HG03354 (cell line): ENCODE measurements at regions not wholly inside any gene's neighbourhood (a gene's known extent, or its start where the extent isn't known, plus 50 kb on each side); places are given as distances from the start of the nearest gene placed in this dataset.

ENCODE experiments used
- ATAC-seq: cut with Tn5 transposase; IDR thresholded peaks from one replicate; pipeline ENCODE4 v1.9.1; 2021; ENCODE audit warnings: mild to moderate bottlenecking; ENCODE audit not compliant: unreplicated experiment, poor library complexity, severe bottlenecking

- no peak for ATAC-seq
Measured at GRCh38 chr7:110372685-110373084, 718.2 kb upstream of the LRRN3 start.

GRCh38 chr7:110373416-110373815 lies 717.5 kb upstream of the LRRN3 start:
- no peak for ATAC-seq

GRCh38 chr7:110373859-110374258 lies 717.1 kb upstream of the LRRN3 start:
- ATAC-seq, result no peak

GRCh38 chr7:110375068-110375467 lies 715.9 kb upstream of the LRRN3 start:
- no peak for ATAC-seq

DNA sequence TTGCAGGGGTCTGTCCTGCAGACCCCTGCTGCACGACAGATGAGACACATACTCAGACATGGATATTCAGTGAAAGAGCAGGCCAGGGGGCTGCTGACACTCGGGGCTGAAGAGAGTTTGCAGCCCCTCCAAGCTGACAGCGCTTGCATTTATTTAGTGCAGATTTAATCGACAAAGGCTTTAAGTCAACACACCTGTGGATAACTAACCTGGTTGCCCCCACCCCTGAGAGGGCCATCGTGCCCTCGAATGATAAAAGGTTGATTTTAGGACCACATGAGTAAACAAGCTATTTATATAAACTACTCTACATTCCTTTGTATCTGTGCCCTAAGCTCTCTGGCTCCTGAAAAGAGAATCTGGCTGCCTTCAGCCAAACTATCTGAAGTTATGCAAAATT lies 708.2 kb upstream of the LRRN3 start:
- ATAC-seq, result no peak

DNA sequence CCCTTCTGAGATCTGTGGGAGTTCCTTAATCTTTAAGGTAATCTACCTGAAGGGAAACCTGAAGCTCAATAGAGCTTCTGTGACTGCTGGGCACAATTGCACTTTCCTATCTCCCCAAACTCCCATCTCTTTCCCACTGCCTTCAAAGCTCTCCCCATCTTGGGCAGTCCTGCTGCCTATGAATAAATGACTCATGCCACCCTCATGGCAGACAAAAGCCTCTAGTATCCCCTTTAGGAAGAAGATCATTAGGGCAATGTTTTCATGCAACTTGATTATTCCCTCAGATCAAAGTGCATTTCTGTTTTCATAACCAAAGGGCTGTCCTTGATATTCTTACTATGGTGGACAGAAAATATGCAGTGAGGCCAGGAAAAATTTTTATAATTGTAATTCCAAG lies 704.9 kb upstream of the LRRN3 start:
- ATAC-seq, result no peak

- no peak for ATAC-seq
Measured at GRCh38 chr7:110386913-110387312, 704.0 kb upstream of the LRRN3 start.

DNA sequence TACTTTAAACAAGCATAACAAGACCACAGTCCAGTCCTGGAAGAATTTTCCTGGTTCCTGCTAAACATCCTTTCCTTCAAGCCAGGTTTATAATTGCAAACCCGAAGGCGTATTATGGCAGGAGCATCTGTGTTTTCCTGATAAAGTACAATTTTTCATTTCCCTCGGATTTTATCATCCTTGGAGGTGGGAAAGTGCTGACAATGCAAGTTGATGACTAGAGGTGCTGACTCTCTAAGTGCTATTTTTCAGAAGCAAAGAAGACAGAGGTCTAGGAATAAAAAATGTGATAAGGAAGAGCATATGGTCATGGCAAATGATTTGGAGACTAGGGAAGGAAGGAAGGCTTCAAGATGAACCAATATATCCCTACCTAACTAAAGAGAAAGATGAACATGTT lies 703.2 kb upstream of the LRRN3 start:
- ATAC-seq, result no peak

DNA sequence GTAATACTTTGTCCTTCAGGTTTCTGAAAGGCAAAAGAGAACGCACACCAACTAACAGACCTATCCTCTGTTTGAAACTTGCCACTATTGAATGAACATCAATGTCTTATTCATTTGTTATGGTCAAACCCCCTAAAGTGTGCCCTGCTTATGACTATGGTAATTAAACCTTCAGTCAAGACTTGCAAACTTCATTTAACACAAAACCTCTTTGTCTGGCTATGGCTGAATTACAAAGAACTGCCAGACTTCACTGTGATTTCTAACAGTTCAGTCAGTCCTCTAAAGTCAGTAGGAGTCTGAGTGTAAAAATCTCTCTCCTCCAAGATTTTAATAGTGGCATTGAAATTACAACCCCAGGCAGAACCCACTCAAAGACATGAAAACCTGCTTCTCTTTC lies 702.5 kb upstream of the LRRN3 start:
- no peak for ATAC-seq

GRCh38 chr7:110396021-110396420 lies 694.9 kb upstream of the LRRN3 start:
- no peak for ATAC-seq

DNA sequence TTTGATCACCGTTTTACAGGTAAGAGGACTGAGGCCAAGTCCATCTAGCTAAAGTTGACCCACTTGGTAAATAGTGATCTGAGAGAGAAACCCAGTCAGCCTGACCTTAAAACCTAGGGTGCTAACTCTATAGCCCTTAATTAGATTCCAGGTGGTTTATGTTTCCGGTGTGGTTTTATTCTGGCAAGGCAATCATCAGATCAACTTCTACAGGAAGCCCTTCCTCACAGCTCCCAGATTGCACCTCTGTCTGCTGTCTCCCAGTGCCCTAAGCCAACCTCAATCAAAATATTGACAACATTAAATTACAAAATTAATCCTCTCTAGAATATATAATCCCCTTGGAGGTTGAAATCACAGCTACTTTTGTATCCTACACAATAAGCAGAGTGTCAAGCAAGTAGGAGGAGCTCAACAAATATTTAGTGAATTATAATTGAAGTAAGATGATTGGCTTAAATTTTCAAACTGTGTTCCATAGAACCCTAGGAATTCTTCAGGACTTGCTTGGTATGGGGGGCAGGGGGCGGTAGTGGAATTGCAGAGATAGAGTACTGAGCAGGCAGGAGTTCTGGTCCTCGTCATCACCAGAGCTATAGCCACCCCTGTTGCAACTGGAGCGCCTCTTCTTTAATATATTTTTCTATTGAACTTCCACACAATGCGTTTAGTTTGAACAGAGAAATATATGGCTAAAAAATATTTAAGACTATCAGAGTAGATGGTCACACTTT lies 692.8 kb upstream of the LRRN3 start:
- no peak for ATAC-seq

DNA sequence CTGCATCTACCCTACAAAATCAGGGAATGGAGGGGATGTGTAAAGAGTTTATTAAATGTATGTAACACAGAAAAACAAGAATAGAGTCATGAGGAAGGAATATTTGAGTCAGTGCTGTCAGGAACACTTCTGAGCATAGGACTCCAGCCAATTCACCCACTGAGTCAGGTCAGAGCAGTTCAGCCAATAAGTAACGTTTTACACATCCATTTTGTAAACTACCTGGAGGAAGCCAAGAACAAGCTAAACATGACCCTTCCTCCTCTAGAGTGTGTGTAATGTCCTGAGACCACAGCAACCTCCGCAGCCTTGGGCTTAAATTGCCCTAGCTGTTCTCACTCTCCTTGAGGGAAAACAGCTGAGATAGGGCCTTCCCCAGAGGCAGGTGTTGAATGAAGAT lies 691.5 kb upstream of the LRRN3 start:
- no peak for ATAC-seq

GRCh38 chr7:110400411-110400810 lies 690.5 kb upstream of the LRRN3 start:
- no peak for ATAC-seq

DNA sequence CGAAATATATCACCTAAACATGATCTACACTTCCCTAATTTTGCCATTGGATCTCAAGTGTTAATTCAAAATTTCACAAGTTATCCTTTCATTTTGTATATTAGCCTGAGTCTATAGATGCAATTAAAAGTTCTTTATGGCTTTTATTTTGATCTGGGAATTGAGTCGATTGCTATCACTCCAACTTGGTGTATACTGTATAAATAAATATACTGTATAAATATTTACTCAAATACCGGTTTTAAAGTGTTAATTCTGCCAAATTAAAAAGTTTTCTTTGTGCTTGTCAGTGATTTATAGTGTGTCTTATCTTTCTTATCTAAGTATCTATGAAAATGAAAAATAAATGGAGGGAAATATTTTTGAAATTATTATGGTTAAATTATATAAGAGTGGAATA lies 683.7 kb upstream of the LRRN3 start:
- no peak for ATAC-seq

DNA sequence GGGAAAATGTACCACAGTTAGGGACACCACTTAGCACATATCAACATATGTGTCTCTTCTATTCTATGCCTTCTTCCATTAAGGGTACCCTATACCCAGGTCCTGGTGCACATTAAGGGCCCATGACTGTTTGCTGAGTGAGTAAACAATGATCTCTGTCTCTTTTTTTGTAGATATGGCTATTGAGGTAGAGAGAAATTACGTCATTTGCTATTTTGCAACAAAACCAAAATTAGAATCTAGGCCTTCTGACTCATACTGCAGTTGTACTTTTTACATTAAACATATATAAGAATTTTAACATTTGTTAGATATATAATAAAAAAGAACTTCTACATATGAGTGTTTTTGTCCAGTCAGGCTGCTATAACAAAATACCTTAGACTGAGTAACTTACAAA lies 683.2 kb upstream of the LRRN3 start:
- ATAC-seq, result no peak

GRCh38 chr7:110412614-110413013 lies 678.3 kb upstream of the LRRN3 start:
- no peak for ATAC-seq

- ATAC-seq, result no peak
Measured at GRCh38 chr7:110413038-110413437, 677.9 kb upstream of the LRRN3 start.

DNA sequence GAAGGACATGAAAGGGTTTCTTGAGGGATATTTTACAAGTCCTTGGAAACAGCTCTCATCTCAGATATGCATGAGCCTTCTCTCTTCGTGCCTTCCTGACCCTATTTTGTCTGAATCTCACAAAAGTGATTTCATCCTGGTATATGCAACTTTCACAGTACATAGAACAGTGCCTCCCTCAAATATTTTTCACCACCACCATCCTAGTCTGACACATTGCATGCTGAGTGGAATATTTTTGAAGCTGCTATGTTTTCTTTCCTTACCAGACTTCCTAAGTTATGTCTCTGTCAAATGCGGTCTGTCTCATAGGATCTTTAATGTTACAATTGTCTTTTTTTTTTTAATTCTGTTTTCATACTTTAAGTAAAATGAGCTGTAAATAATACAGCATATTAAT lies 673.3 kb upstream of the LRRN3 start:
- ATAC-seq, result no peak

DNA sequence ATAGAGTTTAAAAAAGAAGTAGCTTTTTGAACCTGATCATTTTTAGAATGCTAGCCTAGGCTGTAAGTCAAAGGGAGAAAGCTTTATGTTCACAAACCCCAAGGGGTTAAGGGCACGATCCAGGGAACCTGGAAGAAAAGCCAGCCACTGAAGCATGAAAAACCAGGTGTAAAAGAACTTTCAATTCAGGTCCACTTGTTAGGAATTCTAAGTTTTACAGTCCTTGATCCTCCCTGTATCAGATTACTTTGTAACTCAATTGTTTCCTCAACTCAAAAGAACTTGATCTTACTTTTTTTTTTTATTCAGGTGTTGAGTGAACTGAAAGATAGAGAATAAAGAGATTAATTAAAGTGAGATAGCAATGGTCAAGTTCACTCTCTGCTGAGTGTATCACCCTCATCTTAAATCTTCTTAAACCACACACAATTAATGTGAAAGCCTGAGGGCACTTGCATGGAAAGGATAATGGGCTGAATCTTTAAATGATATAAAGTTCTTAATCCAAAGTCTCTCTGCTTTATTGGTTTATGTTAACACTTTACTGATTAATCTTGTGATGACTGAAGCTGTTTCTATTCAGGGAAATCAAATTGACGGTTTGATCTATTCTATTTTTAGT lies 672.2 kb upstream of the LRRN3 start:
- no peak for ATAC-seq

DNA sequence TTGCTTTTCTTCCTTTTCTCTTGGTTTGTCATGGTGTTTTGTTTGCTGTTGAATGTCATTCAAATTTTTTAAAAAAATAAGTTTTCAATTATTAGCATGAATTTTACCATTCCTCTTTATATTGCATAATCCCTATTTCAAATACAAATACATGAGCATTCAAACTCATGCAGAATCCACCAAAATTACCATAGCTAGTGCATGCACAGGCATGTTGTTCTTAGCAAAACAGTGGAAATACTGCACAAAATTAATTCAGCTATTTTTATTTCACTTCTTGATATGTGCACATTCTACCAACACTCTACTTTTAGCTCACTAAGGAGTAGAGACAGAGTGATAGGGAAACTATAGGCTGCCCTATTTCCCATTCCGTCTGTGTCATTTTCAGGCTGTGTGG lies 670.1 kb upstream of the LRRN3 start:
- ATAC-seq, result no peak

DNA sequence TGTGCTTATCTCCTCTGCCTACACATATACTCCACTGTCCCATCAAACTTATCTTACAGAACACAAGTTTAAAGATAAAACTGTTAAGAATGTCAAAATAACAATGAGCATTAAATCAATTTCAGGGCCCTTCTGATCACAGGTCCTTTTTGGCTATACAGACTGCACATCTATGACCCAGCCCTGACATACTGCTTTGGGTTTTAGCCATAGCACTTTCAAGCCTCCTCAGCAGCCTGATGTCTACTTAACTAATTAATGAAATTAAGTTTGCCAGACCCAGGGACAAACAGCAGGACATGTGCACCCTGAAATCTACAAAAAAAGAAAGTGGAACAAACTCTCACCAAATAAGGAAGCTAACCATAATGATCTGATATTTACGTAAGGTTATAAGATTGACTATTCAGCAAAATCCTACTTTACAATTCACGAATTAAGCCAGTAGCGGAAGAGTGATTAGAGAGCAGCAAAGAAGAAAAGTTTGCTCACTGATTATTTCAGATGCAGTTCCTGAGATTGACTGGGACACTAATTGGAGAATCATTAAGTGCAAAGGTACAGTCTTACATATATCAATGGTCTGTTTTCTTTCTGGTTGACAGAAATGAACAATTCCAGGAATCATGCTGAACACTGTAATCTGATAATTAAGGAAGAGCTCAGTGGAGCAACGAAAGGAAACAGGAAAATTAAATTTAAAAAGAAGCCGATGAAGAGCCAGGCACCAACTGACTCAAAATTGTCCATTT lies 669.3 kb upstream of the LRRN3 start:
- no peak for ATAC-seq
